ENCODE measurements at regions not wholly inside any gene's neighbourhood (a gene's known extent, or its start where the extent isn't known, plus 50 kb on each side); places are given as distances from the start of the nearest gene placed in this dataset.

GRCh38 chr1:56321150-56321490, 258.2 kb downstream of the PLPP3 start:
- peaks cover 0 to 7% (median 0%) of the 10 kb centered on the region in 3 donors for H3K4me1 ChIP-seq
- H3K36me3 ChIP-seq = no peaks in the 10 kb centered on the region
- WGBS, 2 donors = 72 to 78% methylated on average over 4 of the region's 4 CpGs
- no peaks in the 10 kb centered on the region for H3K27me3 ChIP-seq
- no peak for DNase-seq
- no peak for TF ChIP-seq CTCF (IDR thresholded peaks at IDR 0.05)
- no peak for TF ChIP-seq POLR2A (IDR thresholded peaks at IDR 0.05)
- no peak overlapping the region for H3K4me3 ChIP-seq
- no peak overlapping the region for H3K27ac ChIP-seq
- intact Hi-C loops (cut with DNase I) = no loop called here
- H3K9me3 ChIP-seq = no peaks in the 10 kb centered on the region

GRCh38 chr1:56320464-56321149, 258.8 kb downstream of the PLPP3 start:
- intact Hi-C loops (cut with DNase I) = no loop called here
- no peak for TF ChIP-seq POLR2A (IDR thresholded peaks at IDR 0.05)
- no peak for TF ChIP-seq CTCF (IDR thresholded peaks at IDR 0.05)
- Histone ChIP-seq H3K36me3 (no peaks in the 10 kb centered on the region), H3K9me3 (no peaks in the 10 kb centered on the region), H3K27me3 (no peaks in the 10 kb centered on the region), H3K4me3 (no peak overlapping the region), H3K4me1 (peaks cover 0 to 7% (median 0%) of the 10 kb centered on the region in 3 donors), H3K27ac (no peak overlapping the region)
- WGBS, 2 donors = 46 to 53% methylated on average over 3 of the region's 3 CpGs
- DNase-seq = no peak

GRCh38 chr1:56317722-56318121, 261.6 kb downstream of the PLPP3 start:
- H3K4me1 ChIP-seq = peaks cover 0 to 7% (median 0%) of the 10 kb centered on the region in 3 donors
- no peak overlapping the region for H3K4me3 ChIP-seq
- no peak for TF ChIP-seq CTCF (IDR thresholded peaks at IDR 0.05)
- TF ChIP-seq POLR2A (IDR thresholded peaks at IDR 0.05) = no peak
- intact Hi-C loops (cut with DNase I) = no loop called here
- H3K27ac ChIP-seq = no peak overlapping the region
- H3K9me3 ChIP-seq = peaks cover 0 to 4% (median 0%) of the 10 kb centered on the region in 3 donors
- 81 to 87% methylated on average over 6 to 8 of the region's 8 CpGs for WGBS, 2 donors
- H3K27me3 ChIP-seq = no peaks in the 10 kb centered on the region
- DNase-seq = no peak
- no peaks in the 10 kb centered on the region for H3K36me3 ChIP-seq

- Histone ChIP-seq H3K9me3 (peaks cover 0 to 4% (median 0%) of the 10 kb centered on the region in 3 donors), H3K36me3 (no peaks in the 10 kb centered on the region), H3K4me3 (no peak overlapping the region), H3K4me1 (peaks cover 0 to 1% (median 0%) of the 10 kb centered on the region in 3 donors), H3K27ac (no peak overlapping the region), H3K27me3 (no peaks in the 10 kb centered on the region)
- intact Hi-C loops (cut with DNase I) = no loop called here
- DNase-seq = no peak
- TF ChIP-seq CTCF (IDR thresholded peaks at IDR 0.05) (no peak), POLR2A (IDR thresholded peaks at IDR 0.05) (no peak)
- WGBS, 2 donors = 73 to 87% methylated on average over 3 of the region's 3 CpGs
These were observed 263.9 kb downstream of the PLPP3 start for GRCh38 chr1:56315293-56315942.

GRCh38 chr1:56313560-56313959, 265.8 kb downstream of the PLPP3 start:
- H3K27me3 ChIP-seq = no peaks in the 10 kb centered on the region
- no peak for TF ChIP-seq CTCF (IDR thresholded peaks at IDR 0.05)
- TF ChIP-seq POLR2A (IDR thresholded peaks at IDR 0.05) = no peak
- DNase-seq = no peak
- H3K36me3 ChIP-seq = no peaks in the 10 kb centered on the region
- peaks cover 0 to 4% (median 0%) of the 10 kb centered on the region in 3 donors for H3K9me3 ChIP-seq
- H3K27ac ChIP-seq = no peak overlapping the region
- no peak overlapping the region for H3K4me3 ChIP-seq
- intact Hi-C loops (cut with DNase I) = no loop called here
- no peaks in the 10 kb centered on the region for H3K4me1 ChIP-seq
- WGBS, 2 donors = 92 to 94% methylated on average over 2 of the region's 2 CpGs
